ENCODE measurements at regions not wholly inside any gene's neighbourhood (a gene's known extent, or its start where the extent isn't known, plus 50 kb on each side); places are given as distances from the start of the nearest gene placed in this dataset.

- no peak for TF ChIP-seq CTCF (IDR thresholded peaks at IDR 0.05; ENCODE audit: unreplicated experiment)
- Mint-ChIP-seq H3K4me3 (no peak overlapping the region), H3K27ac (peak overlapping the region; percentile 51), H3K27me3 (ENCODE audit: low read depth) (no peaks in the 10 kb centered on the region), H3K4me1 (peaks cover 18% of the 10 kb centered on the region), H3K9me3 (peaks cover 21% of the 10 kb centered on the region), H3K36me3 (peaks cover 3% of the 10 kb centered on the region)
- DNase-seq (ENCODE audit: low spot score in 2 of 2, unreplicated experiment in 2 of 2): no peak
These were observed 656.5 kb downstream of the BNC2 start for GRCh38 chr9:16213781-16214515.

DNA sequence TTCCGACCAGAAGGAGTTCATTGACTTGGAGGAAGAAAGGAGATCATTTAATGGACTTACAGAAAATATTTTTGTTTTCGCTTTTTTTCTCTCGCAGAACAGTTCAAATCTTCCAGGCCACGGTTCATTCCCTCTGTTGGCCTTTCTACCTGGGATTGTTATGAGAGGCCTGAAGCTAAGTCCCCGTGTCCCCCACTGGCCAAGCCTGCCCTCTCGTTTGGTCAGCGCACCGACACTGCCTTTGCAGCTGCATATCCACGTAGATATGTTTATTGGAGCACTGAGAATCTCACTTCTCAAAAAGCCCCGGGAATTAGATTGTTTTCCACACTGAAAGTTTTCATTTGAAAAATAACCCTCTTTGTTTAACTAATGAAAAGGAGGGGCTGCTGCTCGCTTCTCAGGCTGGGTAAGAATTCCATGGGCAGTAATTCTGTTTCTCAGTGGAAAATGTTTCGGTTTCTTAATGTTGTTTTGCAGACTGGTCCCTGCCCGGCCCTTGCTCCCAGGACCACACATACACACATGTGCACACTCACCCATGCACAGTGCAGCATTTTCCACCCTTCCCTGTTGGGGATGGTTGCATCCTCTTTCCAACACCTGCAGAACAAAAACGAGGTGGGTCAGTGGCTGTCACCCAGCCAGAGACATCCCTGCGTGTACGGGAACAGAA lies 655.7 kb downstream of the BNC2 start:
- DNase-seq (ENCODE audit: low spot score in 2 of 2, unreplicated experiment in 2 of 2): no peak
- H3K4me3 Mint-ChIP-seq: no peak overlapping the region
- peak overlapping the region; percentile 45 for H3K27ac Mint-ChIP-seq
- no peak for TF ChIP-seq CTCF (IDR thresholded peaks at IDR 0.05; ENCODE audit: unreplicated experiment)
- peaks cover 19% of the 10 kb centered on the region for H3K9me3 Mint-ChIP-seq
- H3K4me1 Mint-ChIP-seq: peaks cover 18% of the 10 kb centered on the region
- H3K27me3 Mint-ChIP-seq (ENCODE audit: low read depth): no peaks in the 10 kb centered on the region
- H3K36me3 Mint-ChIP-seq: peaks cover 3% of the 10 kb centered on the region

- DNase-seq (ENCODE audit: low spot score in 2 of 2, unreplicated experiment in 2 of 2): no peak
- Mint-ChIP-seq H3K27ac (no peak overlapping the region), H3K4me3 (no peak overlapping the region), H3K27me3 (ENCODE audit: low read depth) (no peaks in the 10 kb centered on the region), H3K4me1 (peaks cover 19% of the 10 kb centered on the region), H3K36me3 (no peaks in the 10 kb centered on the region), H3K9me3 (peaks cover 15% of the 10 kb centered on the region)
- TF ChIP-seq CTCF (IDR thresholded peaks at IDR 0.05; ENCODE audit: unreplicated experiment): no peak
These were observed 655.2 kb downstream of the BNC2 start for GRCh38 chr9:16215353-16215680.

DNA sequence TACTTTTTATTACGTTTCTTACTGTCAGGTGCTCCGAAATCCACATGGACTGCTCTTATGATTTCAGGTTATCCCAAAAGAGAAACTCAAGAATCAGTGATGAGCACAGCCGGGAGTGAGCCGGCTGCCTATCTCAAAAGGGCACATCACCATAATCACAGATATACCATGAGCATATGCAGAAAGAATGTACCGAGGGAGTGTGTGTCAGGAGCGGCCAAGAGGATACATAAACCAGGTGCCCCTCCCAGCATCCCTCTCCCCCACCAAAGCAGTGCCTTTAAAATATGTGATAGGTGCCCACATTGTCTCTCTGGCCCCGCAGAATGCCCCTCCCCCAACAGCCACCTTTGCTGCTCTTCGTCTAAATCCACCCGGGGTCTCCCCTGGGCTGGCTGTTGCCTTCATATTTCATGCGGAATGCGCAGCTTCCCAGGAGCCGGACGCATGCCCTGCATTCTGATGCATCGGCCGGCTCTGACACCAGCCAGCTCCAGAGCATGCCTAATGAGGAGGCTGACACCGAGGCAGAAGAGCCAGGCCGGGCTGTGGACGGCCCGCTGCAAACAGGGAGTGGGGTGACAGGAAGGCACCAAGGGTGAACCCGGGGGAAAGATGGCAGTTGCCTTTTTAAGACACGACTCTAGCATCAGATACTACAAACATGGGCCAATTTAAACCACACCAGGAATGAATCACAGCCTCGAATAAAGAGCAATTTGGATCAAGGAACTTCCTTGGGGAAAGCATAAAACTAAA lies 652.3 kb downstream of the BNC2 start:
- no peak for TF ChIP-seq CTCF (IDR thresholded peaks at IDR 0.05; ENCODE audit: unreplicated experiment)
- H3K27me3 Mint-ChIP-seq (ENCODE audit: low read depth): no peaks in the 10 kb centered on the region
- H3K4me1 Mint-ChIP-seq: peaks cover 37% of the 10 kb centered on the region
- no peaks in the 10 kb centered on the region for H3K9me3 Mint-ChIP-seq
- H3K36me3 Mint-ChIP-seq: no peaks in the 10 kb centered on the region
- peak overlapping the region; percentile 71 for H3K27ac Mint-ChIP-seq
- H3K4me3 Mint-ChIP-seq: no peak overlapping the region
- no peak for DNase-seq (ENCODE audit: low spot score in 2 of 2, unreplicated experiment in 2 of 2)

DNA sequence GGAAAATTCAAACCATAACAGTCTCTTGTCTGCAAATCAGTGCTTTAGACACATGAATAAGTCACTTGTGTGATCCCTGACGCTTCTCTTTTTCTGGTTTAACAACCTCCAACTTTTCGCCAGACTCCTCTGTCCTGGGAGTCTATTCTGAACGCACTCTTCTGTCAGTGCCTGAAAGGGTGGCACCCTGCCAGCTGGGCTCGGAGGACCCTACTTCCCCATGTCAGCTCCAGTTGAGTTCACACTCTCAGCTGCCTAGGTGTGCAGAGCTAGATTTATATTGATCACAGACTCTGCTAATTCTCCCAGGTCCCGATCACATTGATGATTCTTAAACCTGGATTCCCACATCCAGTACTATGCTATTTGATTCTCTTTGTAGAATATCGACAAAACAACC lies 649.1 kb downstream of the BNC2 start:
- DNase-seq (ENCODE audit: low spot score in 2 of 2, unreplicated experiment in 2 of 2): no peak
- Mint-ChIP-seq H3K4me1 (peaks cover 25% of the 10 kb centered on the region), H3K27me3 (ENCODE audit: low read depth) (no peaks in the 10 kb centered on the region), H3K4me3 (no peak overlapping the region), H3K36me3 (peaks cover 1% of the 10 kb centered on the region), H3K9me3 (peaks cover 18% of the 10 kb centered on the region), H3K27ac (no peak overlapping the region)
- TF ChIP-seq CTCF (IDR thresholded peaks at IDR 0.05; ENCODE audit: unreplicated experiment): no peak

Data from mesothelial cell of epicardium (in vitro differentiated cells).